A549 (cell line): ENCODE measurements at regions not wholly inside any gene's neighbourhood (a gene's known extent, or its start where the extent isn't known, plus 50 kb on each side); places are given as distances from the start of the nearest gene placed in this dataset.

Experiments
- ATAC-seq, 2 experiments: fragments of 200-7000 bp in 1 of 2; fragments of >200 bp in 1 of 2; cut with Nextera tagmentation in 1 of 2; cut with Tn5 transposase in 1 of 2; 3 replicates each; pipeline versions ENCODE4 v1.8.0 to v1.9.1; 2018 to 2020; ENCODE audit warnings: mild to moderate bottlenecking in 1 of 2, moderate library complexity in 1 of 2
- CTCF ChIA-PET: fragments of 300-600 bp; sonication (Branson Sonifier 250); formaldehyde crosslinking; extraction: SDS; loops from one replicate; lab custom pipeline; 2021; ENCODE audit warnings: antibody characterized with exemption, inconsistent platforms; lab: Yijun Ruan, JAX
- POLR2A ChIA-PET: fragments of 350-600 bp; formaldehyde crosslinking; extraction: SDS; loops from one replicate; lab custom pipeline; 2021; ENCODE audit warnings: antibody characterized with exemption, inconsistent platforms; lab: Yijun Ruan, JAX
- DNase-seq, 2 experiments: peaks; one replicate each; pipeline versions ENCODE4 v3.0.0 to v3.0.0-alpha.2; 2011 to 2016; ENCODE audit warnings: low read depth in 1 of 2, low spot score in 1 of 2
- FAIRE-seq: peaks from 2 replicates; lab custom pipeline; 2011; peaks lifted over from hg19 to GRCh38; lab: Jason Lieb, UNC
- H3K27ac ChIP-seq, 2 experiments: fragments of >200 bp; sonication (Bioruptor Twin); formaldehyde crosslinking; 3 replicates each; pipeline ENCODE4 v1.5.1; 2016 to 2017
- H3K4me1 ChIP-seq: fragments of >200 bp; sonication (Bioruptor Twin); formaldehyde crosslinking; 3 replicates; pipeline ENCODE4 v1.6.1; 2016
- H3K4me2 ChIP-seq: fragments of >200 bp; sonication (Bioruptor Twin); formaldehyde crosslinking; 3 replicates; pipeline ENCODE4 v1.6.1; 2016
- H3K4me3 ChIP-seq: fragments of >200 bp; sonication (Bioruptor Twin); formaldehyde crosslinking; 3 replicates; pipeline ENCODE4 v1.5.1; 2016
- H3K9me3 ChIP-seq: fragments of >200 bp; sonication (Bioruptor Twin); formaldehyde crosslinking; 3 replicates; pipeline ENCODE4 v1.6.1; 2016
- CEBPB ChIP-seq, 2 experiments: fragments of >200 bp in 1 of 2; sonication (Bioruptor Twin) in 1 of 2; formaldehyde crosslinking in 1 of 2; IDR thresholded peaks; 2 replicates each; pipeline ENCODE4 v1.6.1; 2012 to 2016
- CHD2 ChIP-seq: fragments of 150-350 bp; IDR thresholded peaks from 2 replicates; pipeline ENCODE4 v1.6.1; 2014; ENCODE audit warnings: low read length; ENCODE audit not compliant: partially characterized antibody
- EHF ChIP-seq: fragments of 250-450 bp; sonication (Bioruptor Pico); IDR thresholded peaks from 2 replicates; pipeline ENCODE4 v1.5.0; 2020; ENCODE audit warnings: mild to moderate bottlenecking
- EP300 ChIP-seq, 2 experiments: fragments of >200 bp; sonication (Bioruptor Twin); formaldehyde crosslinking; IDR thresholded peaks; 2 replicates in 1 of 2; 3 replicates in 1 of 2; pipeline ENCODE4 v1.6.1; 2016 to 2017
- FOSB ChIP-seq: fragments of 250-450 bp; sonication (Bioruptor Pico); IDR thresholded peaks from 2 replicates; pipeline ENCODE4 v1.5.0; 2020; ENCODE audit warnings: mild to moderate bottlenecking, moderate library complexity
- FOSL2 ChIP-seq, 2 experiments: fragments of 450-650 bp in 1 of 2; fragments of >200 bp in 1 of 2; sonication (Bioruptor Twin) in 1 of 2; formaldehyde crosslinking; IDR thresholded peaks; 2 replicates each; pipeline versions ENCODE4 v1.5.0 to v1.6.1; 2016 to 2020; ENCODE audit warnings: mild to moderate bottlenecking in 1 of 2, moderate library complexity in 1 of 2
- GATA3 ChIP-seq: IDR thresholded peaks from 2 replicates; pipeline ENCODE4 v1.6.1; 2012; ENCODE audit warnings: borderline replicate concordance
- HOXB5 ChIP-seq: fragments of 250-450 bp; sonication (Bioruptor Pico); IDR thresholded peaks from 2 replicates; pipeline ENCODE4 v1.5.0; 2020; ENCODE audit warnings: mild to moderate bottlenecking, moderate library complexity
- KDM5A ChIP-seq: fragments of 200-600 bp; sonication (generic); IDR thresholded peaks from 2 replicates; pipeline ENCODE4 v1.6.1; 2016; ENCODE audit warnings: antibody characterized with exemption, mild to moderate bottlenecking
- NPAS2 ChIP-seq: fragments of 250-450 bp; sonication (Bioruptor Pico); IDR thresholded peaks from 2 replicates; pipeline ENCODE4 v1.8.0; 2022; ENCODE audit warnings: mild to moderate bottlenecking, moderate library complexity, borderline replicate concordance
- PHF8 ChIP-seq: fragments of 200-600 bp; sonication (generic); IDR thresholded peaks from 2 replicates; pipeline ENCODE4 v1.6.1; 2016; ENCODE audit warnings: low read depth, mild to moderate bottlenecking, antibody characterized with exemption, moderate library complexity, borderline replicate concordance
- POLR2A ChIP-seq: IDR thresholded peaks from 2 replicates; pipeline ENCODE4 v1.6.1; 2012; ENCODE audit warnings: mild to moderate bottlenecking, low read length
- POLR2AphosphoS2 ChIP-seq: conservative IDR thresholded peaks from 2 replicates; pipeline ENCODE4 v1.6.1; 2012; ENCODE audit warnings: low read length, improper control_type of control experiment, inconsistent platforms
- RARB ChIP-seq: fragments of 250-450 bp; sonication (Bioruptor Pico); IDR thresholded peaks from 2 replicates; pipeline ENCODE4 v1.8.0; 2021; ENCODE audit warnings: mild to moderate bottlenecking, moderate library complexity
- RNF2 ChIP-seq: fragments of 200-600 bp; sonication (generic); IDR thresholded peaks from 2 replicates; pipeline ENCODE4 v1.6.1; 2016; ENCODE audit warnings: low read depth, mild to moderate bottlenecking, antibody characterized with exemption, moderate library complexity, borderline replicate concordance
- TFCP2L1 ChIP-seq: fragments of 250-450 bp; sonication (Bioruptor Pico); IDR thresholded peaks from 2 replicates; pipeline ENCODE4 v1.5.0; 2021; ENCODE audit warnings: mild to moderate bottlenecking
- ZFP36 ChIP-seq: fragments of 450-650 bp; IDR thresholded peaks from 2 replicates; pipeline ENCODE4 v1.6.1; 2014; ENCODE audit warnings: borderline replicate concordance; ENCODE audit not compliant: partially characterized antibody
- ZNF302 ChIP-seq: fragments of 250-450 bp; sonication (Bioruptor Pico); IDR thresholded peaks from 2 replicates; pipeline ENCODE4 v1.9.0; 2021; ENCODE audit warnings: inconsistent platforms, mild to moderate bottlenecking, moderate library complexity
- WGBS: methylation state at CpG from one replicate; pipeline ENCODE4 v1.1.6; 2017; ENCODE audit errors: missing lambda C conversion rate; 5-methylcytosine and 5-hydroxymethylcytosine counted together
- TF ChIP-seq, protein P1 (sequence below): fragments of 200-600 bp; sonication (generic); IDR thresholded peaks from 2 replicates; pipeline ENCODE4 v1.6.1; 2016; ENCODE audit warnings: antibody characterized with exemption, mild to moderate bottlenecking, moderate library complexity
- TF ChIP-seq, protein P2 (sequence below): fragments of >200 bp; sonication (Bioruptor Twin); formaldehyde crosslinking; IDR thresholded peaks from 3 replicates; pipeline ENCODE4 v1.6.1; 2016
- TF ChIP-seq, protein P3 (sequence below): fragments of 150-350 bp; IDR thresholded peaks from 2 replicates; pipeline ENCODE4 v1.6.1; 2014; ENCODE audit warnings: low read depth, mild to moderate bottlenecking, low read length

DNA sequence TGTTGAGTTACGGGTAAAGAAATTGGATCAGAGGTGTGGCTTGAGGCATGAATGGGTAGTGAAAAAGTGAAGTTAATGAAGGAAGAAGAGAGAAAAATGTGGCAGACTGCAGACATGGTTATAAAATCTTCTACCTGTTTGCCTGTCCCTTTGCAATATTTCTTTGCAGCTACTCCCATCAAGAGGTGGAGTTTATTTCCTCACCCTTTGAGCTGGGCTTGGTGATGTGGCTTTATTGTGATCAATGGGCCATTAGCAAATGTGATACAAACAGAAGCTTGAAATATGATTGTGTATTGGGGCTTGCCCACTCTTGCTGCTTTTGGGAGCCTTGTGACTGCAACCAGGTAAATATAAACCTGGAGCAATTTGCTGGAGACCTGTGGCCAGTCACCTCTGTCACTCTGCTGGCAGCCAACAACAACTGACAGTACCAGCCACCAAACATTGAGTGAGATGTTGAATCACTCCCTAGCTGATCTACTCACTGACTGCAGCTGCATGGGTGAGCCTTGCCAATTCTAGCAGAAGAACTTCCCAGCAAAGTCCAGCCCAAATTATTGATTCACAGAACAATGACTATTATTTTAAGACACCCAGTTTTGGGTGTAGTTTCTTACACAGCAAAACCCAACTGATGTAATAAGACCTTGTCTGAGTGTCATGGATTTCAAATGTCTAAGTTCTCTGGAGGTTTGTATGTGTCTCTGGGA, 151.0 kb upstream of the ATP2B1 start (continued):
- TF ChIP-seq EHF (CRISPR knock-in tag), result no peak

DNA sequence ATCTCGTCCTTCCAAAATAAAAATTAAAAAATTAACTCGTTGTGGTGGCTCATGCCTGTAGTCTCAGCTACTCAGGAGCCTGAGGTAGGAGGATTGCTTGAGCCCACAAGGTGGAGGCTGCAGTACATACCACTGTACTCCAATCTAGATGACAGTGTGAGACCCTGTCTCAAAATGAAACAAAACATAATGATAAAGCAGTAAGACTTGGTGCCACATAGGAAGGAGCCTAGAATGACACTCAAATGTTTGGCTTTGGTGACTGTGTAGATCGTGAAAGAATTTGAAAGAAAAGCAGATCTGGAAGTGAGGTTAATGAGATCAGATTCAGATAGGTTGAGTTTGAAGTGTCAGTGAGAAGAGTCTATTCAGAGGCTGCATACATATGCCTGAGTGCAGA, 150.1 kb upstream of the ATP2B1 start:
- DNase-seq, result no peak
- no peak for FAIRE-seq
- Histone ChIP-seq H3K27ac (no peak overlapping the region), H3K4me1 (no peaks in the 10 kb centered on the region), H3K4me2 (no peak overlapping the region), H3K4me3 (no peak overlapping the region), H3K9me3 (no peaks in the 10 kb centered on the region)
- ChIA-PET CTCF (interaction anchor here (0.7 kb wide), 1 partner anchor 19 kb away, joined by 3 read pairs; no protein-coding TSS in a partner anchor), POLR2A (no interaction called here)
- WGBS, result 40% methylated on average over 3 of the region's 3 CpGs
- TF ChIP-seq POLR2AphosphoS2 (no peak), HOXB5 (CRISPR knock-in tag) (no peak), RARB (CRISPR knock-in tag) (no peak), FOSB (CRISPR knock-in tag) (no peak), RNF2 (no peak), KDM5A (no peak), GATA3 (no peak), CEBPB (IDR thresholded peaks at IDR 0.05) (no peak), TFCP2L1 (CRISPR knock-in tag) (no peak), POLR2A (no peak), ZFP36 (no peak), FOSL2 (IDR thresholded peaks at IDR 0.05) (no peak), FOSL2 (CRISPR knock-in tag; IDR thresholded peaks at IDR 0.05) (no peak)
- TF ChIP-seq, protein P1, sequence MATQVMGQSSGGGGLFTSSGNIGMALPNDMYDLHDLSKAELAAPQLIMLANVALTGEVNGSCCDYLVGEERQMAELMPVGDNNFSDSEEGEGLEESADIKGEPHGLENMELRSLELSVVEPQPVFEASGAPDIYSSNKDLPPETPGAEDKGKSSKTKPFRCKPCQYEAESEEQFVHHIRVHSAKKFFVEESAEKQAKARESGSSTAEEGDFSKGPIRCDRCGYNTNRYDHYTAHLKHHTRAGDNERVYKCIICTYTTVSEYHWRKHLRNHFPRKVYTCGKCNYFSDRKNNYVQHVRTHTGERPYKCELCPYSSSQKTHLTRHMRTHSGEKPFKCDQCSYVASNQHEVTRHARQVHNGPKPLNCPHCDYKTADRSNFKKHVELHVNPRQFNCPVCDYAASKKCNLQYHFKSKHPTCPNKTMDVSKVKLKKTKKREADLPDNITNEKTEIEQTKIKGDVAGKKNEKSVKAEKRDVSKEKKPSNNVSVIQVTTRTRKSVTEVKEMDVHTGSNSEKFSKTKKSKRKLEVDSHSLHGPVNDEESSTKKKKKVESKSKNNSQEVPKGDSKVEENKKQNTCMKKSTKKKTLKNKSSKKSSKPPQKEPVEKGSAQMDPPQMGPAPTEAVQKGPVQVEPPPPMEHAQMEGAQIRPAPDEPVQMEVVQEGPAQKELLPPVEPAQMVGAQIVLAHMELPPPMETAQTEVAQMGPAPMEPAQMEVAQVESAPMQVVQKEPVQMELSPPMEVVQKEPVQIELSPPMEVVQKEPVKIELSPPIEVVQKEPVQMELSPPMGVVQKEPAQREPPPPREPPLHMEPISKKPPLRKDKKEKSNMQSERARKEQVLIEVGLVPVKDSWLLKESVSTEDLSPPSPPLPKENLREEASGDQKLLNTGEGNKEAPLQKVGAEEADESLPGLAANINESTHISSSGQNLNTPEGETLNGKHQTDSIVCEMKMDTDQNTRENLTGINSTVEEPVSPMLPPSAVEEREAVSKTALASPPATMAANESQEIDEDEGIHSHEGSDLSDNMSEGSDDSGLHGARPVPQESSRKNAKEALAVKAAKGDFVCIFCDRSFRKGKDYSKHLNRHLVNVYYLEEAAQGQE, result no peak
- TF ChIP-seq, protein P2, sequence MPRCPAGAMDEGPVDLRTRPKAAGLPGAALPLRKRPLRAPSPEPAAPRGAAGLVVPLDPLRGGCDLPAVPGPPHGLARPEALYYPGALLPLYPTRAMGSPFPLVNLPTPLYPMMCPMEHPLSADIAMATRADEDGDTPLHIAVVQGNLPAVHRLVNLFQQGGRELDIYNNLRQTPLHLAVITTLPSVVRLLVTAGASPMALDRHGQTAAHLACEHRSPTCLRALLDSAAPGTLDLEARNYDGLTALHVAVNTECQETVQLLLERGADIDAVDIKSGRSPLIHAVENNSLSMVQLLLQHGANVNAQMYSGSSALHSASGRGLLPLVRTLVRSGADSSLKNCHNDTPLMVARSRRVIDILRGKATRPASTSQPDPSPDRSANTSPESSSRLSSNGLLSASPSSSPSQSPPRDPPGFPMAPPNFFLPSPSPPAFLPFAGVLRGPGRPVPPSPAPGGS, result no peak
- ATAC-seq, result no peak

DNA sequence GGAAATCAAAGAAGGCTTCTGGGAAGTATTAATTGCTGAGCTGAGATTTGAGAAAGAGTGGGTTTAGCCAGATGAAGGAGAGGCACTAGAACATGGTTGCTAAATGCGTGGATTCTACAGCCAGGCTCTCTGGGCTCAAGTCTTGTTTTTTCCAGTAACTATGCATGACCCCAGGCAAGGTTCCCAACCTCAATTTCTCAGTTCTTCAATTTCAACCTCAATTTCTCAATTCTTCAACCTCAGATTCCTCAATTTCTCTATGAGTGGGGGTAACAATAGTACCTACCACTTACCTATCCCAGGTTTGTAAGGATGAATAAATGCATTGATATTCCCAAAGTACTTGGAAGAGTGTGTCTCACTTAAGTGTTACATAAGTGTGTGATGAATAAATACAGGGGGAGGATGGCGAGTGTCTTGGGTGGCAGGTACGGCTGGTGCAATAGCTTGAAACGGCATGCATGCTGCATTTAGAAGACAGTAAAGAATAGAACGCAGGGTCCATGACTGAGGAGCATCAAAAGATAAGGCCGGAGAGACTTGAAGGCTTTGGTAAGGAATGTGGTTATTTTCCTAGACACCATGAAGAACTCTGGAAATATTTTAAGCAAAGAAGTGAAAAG, 149.1 kb upstream of the ATP2B1 start:
- no peaks in the 10 kb centered on the region for H3K9me3 ChIP-seq
- ATAC-seq, result no peak
- no peak overlapping the region for H3K4me3 ChIP-seq
- CTCF ChIA-PET, result interaction anchor here (0.7 kb wide), 2 partner anchors 9 to 25 kb away, joined by 3 read pairs; no protein-coding TSS in a partner anchor
- FAIRE-seq, result no peak
- H3K4me2 ChIP-seq, result no peak overlapping the region
- no peak for TF ChIP-seq ZNF302 (CRISPR knock-in tag)
- no peak for TF ChIP-seq PHF8
- no peak for TF ChIP-seq EP300 (IDR thresholded peaks at IDR 0.05)
- TF ChIP-seq EHF (CRISPR knock-in tag), result no peak
- no peak for TF ChIP-seq CHD2
- TF ChIP-seq, protein P1, result no peak
- TF ChIP-seq, protein P3, sequence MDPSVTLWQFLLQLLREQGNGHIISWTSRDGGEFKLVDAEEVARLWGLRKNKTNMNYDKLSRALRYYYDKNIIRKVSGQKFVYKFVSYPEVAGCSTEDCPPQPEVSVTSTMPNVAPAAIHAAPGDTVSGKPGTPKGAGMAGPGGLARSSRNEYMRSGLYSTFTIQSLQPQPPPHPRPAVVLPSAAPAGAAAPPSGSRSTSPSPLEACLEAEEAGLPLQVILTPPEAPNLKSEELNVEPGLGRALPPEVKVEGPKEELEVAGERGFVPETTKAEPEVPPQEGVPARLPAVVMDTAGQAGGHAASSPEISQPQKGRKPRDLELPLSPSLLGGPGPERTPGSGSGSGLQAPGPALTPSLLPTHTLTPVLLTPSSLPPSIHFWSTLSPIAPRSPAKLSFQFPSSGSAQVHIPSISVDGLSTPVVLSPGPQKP, result no peak
- TF ChIP-seq, protein P2, result no peak
- no peak for TF ChIP-seq NPAS2 (CRISPR knock-in tag)
- TF ChIP-seq, all 56 proteins: peak for 0
- Histone ChIP-seq H3K4me1 (no peaks in the 10 kb centered on the region), H3K27ac (no peak overlapping the region)
- POLR2A ChIA-PET, result no interaction called here
- WGBS, result 95% methylated on average over 6 of the region's 6 CpGs
- no peak for DNase-seq
